ENCODE measurements at regions not wholly inside any gene's neighbourhood (a gene's known extent, or its start where the extent isn't known, plus 50 kb on each side); places are given as distances from the start of the nearest gene placed in this dataset.

GRCh38 chr6:92292067-92292466 lies 1127.3 kb downstream of the EPHA7 start:
- no peak for TF ChIP-seq Cebpa-rat (IDR thresholded peaks at IDR 0.05)
- Histone ChIP-seq H4K20me1 (no peaks in the 10 kb centered on the region), H3K36me3 (no peaks in the 10 kb centered on the region), H3K27ac (no peak overlapping the region), H3K9ac (no peak overlapping the region), H3K27me3 (no peaks in the 10 kb centered on the region), H3K4me2 (no peak overlapping the region), H3K4me3 (no peak overlapping the region), H3K9me3 (no peaks in the 10 kb centered on the region), H3K4me1 (no peaks in the 10 kb centered on the region)

GRCh38 chr6:92289831-92290230 lies 1129.5 kb downstream of the EPHA7 start:
- Histone ChIP-seq H4K20me1 (no peaks in the 10 kb centered on the region), H3K27me3 (no peaks in the 10 kb centered on the region), H3K4me2 (no peak overlapping the region), H3K9me3 (no peaks in the 10 kb centered on the region), H3K9ac (no peak overlapping the region), H3K4me1 (no peaks in the 10 kb centered on the region), H3K4me3 (no peak overlapping the region), H3K27ac (no peak overlapping the region), H3K36me3 (no peaks in the 10 kb centered on the region)
- no peak for TF ChIP-seq Cebpa-rat (IDR thresholded peaks at IDR 0.05)

- H3K27ac ChIP-seq = no peak overlapping the region
- no peak overlapping the region for H3K4me2 ChIP-seq
- no peaks in the 10 kb centered on the region for H3K27me3 ChIP-seq
- no peaks in the 10 kb centered on the region for H3K4me1 ChIP-seq
- no peaks in the 10 kb centered on the region for H3K36me3 ChIP-seq
- H3K9me3 ChIP-seq = no peaks in the 10 kb centered on the region
- no peak overlapping the region for H3K9ac ChIP-seq
- H3K4me3 ChIP-seq = no peak overlapping the region
- no peaks in the 10 kb centered on the region for H4K20me1 ChIP-seq
- no peak for TF ChIP-seq Cebpa-rat (IDR thresholded peaks at IDR 0.05)
Observed at GRCh38 chr6:92281571-92282076, 1137.7 kb downstream of the EPHA7 start.

DNA sequence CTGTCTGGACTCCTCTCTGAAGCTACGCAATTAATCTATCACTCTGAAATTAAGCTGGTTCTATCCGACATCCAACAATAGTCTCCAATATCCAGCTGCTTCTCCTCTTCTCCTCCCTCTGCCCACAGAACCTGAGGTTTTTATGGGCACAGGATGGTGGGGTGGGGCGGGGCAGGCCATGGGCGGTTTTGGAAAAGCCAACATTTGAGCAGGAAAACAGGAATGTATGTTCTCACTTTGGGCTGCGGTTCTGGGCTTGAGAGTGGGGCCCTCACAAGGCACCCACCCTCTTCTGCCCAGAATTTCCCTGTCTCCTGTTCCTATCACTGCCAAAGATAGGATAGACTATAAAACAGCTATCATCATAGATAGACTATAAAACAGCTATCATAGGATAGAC lies 1144.2 kb downstream of the EPHA7 start:
- no peaks in the 10 kb centered on the region for H3K36me3 ChIP-seq
- H3K27ac ChIP-seq = no peak overlapping the region
- no peak for TF ChIP-seq Cebpa-rat (IDR thresholded peaks at IDR 0.05)
- no peaks in the 10 kb centered on the region for H3K27me3 ChIP-seq
- H3K4me3 ChIP-seq = no peak overlapping the region
- H3K9me3 ChIP-seq = no peaks in the 10 kb centered on the region
- H3K4me1 ChIP-seq = no peaks in the 10 kb centered on the region
- H3K4me2 ChIP-seq = no peak overlapping the region
- H4K20me1 ChIP-seq = no peaks in the 10 kb centered on the region
- no peak overlapping the region for H3K9ac ChIP-seq

DNA sequence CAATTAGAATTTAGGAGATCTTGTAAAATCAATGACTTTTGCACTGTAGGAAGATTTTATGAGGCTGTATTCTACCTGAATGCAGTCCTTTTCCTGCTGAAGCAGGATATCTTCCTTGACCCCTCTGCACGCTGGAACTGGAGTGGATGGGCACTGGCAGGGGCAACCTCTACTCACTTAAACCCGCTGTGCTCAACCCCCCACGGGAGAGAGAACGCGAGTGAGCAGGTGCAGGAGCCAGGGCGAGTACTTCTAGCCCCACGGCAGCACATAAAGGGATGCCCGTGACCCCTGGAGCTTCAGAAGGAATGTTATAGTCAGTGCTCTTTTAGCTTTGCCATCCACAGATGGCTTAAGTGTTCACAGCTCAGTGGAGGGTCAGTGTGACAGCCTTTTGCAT lies 1144.8 kb downstream of the EPHA7 start:
- Histone ChIP-seq H3K9ac (no peak overlapping the region), H4K20me1 (no peaks in the 10 kb centered on the region), H3K27me3 (no peaks in the 10 kb centered on the region)

GRCh38 chr6:92273694-92274093 lies 1145.7 kb downstream of the EPHA7 start:
- no peak overlapping the region for H3K4me2 ChIP-seq
- H3K4me3 ChIP-seq = no peak overlapping the region
- H3K36me3 ChIP-seq = no peaks in the 10 kb centered on the region
- no peak for TF ChIP-seq Cebpa-rat (IDR thresholded peaks at IDR 0.05)
- H3K27me3 ChIP-seq = no peaks in the 10 kb centered on the region
- H3K9me3 ChIP-seq = no peaks in the 10 kb centered on the region
- H4K20me1 ChIP-seq = no peaks in the 10 kb centered on the region
- no peak overlapping the region for H3K27ac ChIP-seq
- no peak overlapping the region for H3K9ac ChIP-seq
- no peaks in the 10 kb centered on the region for H3K4me1 ChIP-seq

More for the DNA sequence above, 1144.8 kb downstream of the EPHA7 start:
- H3K4me1 ChIP-seq = no peaks in the 10 kb centered on the region
- H3K36me3 ChIP-seq = no peaks in the 10 kb centered on the region
- H3K4me3 ChIP-seq = no peak overlapping the region
- H3K4me2 ChIP-seq = no peak overlapping the region
- H3K9me3 ChIP-seq = no peaks in the 10 kb centered on the region
- TF ChIP-seq Cebpa-rat (IDR thresholded peaks at IDR 0.05) = no peak
- no peak overlapping the region for H3K27ac ChIP-seq

- Histone ChIP-seq H3K36me3 (no peaks in the 10 kb centered on the region), H3K4me1 (no peaks in the 10 kb centered on the region), H3K27me3 (no peaks in the 10 kb centered on the region), H3K9ac (no peak overlapping the region), H3K27ac (no peak overlapping the region), H3K4me2 (no peak overlapping the region), H3K4me3 (no peak overlapping the region), H4K20me1 (no peaks in the 10 kb centered on the region), H3K9me3 (no peaks in the 10 kb centered on the region)
- TF ChIP-seq Cebpa-rat (IDR thresholded peaks at IDR 0.05) = no peak
Observed at GRCh38 chr6:92271091-92271490, 1148.3 kb downstream of the EPHA7 start.

GRCh38 chr6:92270365-92270764 lies 1149.0 kb downstream of the EPHA7 start:
- Histone ChIP-seq H3K4me2 (no peak overlapping the region), H3K36me3 (no peaks in the 10 kb centered on the region), H3K27me3 (no peaks in the 10 kb centered on the region), H4K20me1 (no peaks in the 10 kb centered on the region), H3K4me1 (no peaks in the 10 kb centered on the region), H3K9ac (no peak overlapping the region), H3K27ac (no peak overlapping the region), H3K9me3 (no peaks in the 10 kb centered on the region), H3K4me3 (no peak overlapping the region)
- TF ChIP-seq Cebpa-rat (IDR thresholded peaks at IDR 0.05) = no peak

- Histone ChIP-seq H4K20me1 (no peaks in the 10 kb centered on the region), H3K4me2 (no peak overlapping the region), H3K4me3 (no peak overlapping the region), H3K27me3 (no peaks in the 10 kb centered on the region), H3K9me3 (no peaks in the 10 kb centered on the region), H3K36me3 (no peaks in the 10 kb centered on the region), H3K27ac (no peak overlapping the region), H3K4me1 (no peaks in the 10 kb centered on the region), H3K9ac (no peak overlapping the region)
- no peak for TF ChIP-seq Cebpa-rat (IDR thresholded peaks at IDR 0.05)
Observed at GRCh38 chr6:92267335-92267734, 1152.0 kb downstream of the EPHA7 start.

- Histone ChIP-seq H4K20me1 (no peaks in the 10 kb centered on the region), H3K27ac (no peak overlapping the region), H3K36me3 (no peaks in the 10 kb centered on the region), H3K4me3 (no peak overlapping the region), H3K4me1 (no peaks in the 10 kb centered on the region), H3K4me2 (no peak overlapping the region), H3K9me3 (no peaks in the 10 kb centered on the region), H3K9ac (no peak overlapping the region), H3K27me3 (no peaks in the 10 kb centered on the region)
- no peak for TF ChIP-seq Cebpa-rat (IDR thresholded peaks at IDR 0.05)
Observed at GRCh38 chr6:92263864-92264263, 1155.5 kb downstream of the EPHA7 start.

GRCh38 chr6:92259171-92259570 lies 1160.2 kb downstream of the EPHA7 start:
- Histone ChIP-seq H3K4me2 (no peak overlapping the region), H3K9ac (no peak overlapping the region), H3K36me3 (no peaks in the 10 kb centered on the region), H3K4me1 (no peaks in the 10 kb centered on the region), H3K27me3 (no peaks in the 10 kb centered on the region), H3K9me3 (no peaks in the 10 kb centered on the region), H3K4me3 (no peak overlapping the region), H4K20me1 (no peaks in the 10 kb centered on the region), H3K27ac (no peak overlapping the region)
- no peak for TF ChIP-seq Cebpa-rat (IDR thresholded peaks at IDR 0.05)

Data from BLaER1 (cell line).